Esophagus muscularis mucosa (tissue), 3 donors: ENCODE measurements at regions not wholly inside any gene's neighbourhood (a gene's known extent, or its start where the extent isn't known, plus 50 kb on each side); places are given as distances from the start of the nearest gene placed in this dataset.

Experiments
- POLR2A ChIP-seq: fragments of 450-650 bp; IDR thresholded peaks from one replicate; pipeline ENCODE4 v1.6.1; 2017; ENCODE audit warnings: antibody characterized with exemption, moderate library complexity, mild to moderate bottlenecking, low read depth
- POLR2AphosphoS5 ChIP-seq, 2 donors: sonication (generic); formaldehyde crosslinking; IDR thresholded peaks; one replicate each; pipeline ENCODE4 v1.6.1; 2017; ENCODE audit warnings: antibody characterized with exemption in 2 of 2
- TF ChIP-seq, protein P1 (sequence below), 3 experiments: fragments of 200-600 bp in 2 of 3; fragments of 450-650 bp in 1 of 3; sonication (generic) in 2 of 3; IDR thresholded peaks; one replicate each; pipeline ENCODE4 v1.5.1; 2017 to 2019; ENCODE audit warnings: antibody characterized with exemption in 3 of 3, mild to moderate bottlenecking in 2 of 3, moderate library complexity in 1 of 3

DNA sequence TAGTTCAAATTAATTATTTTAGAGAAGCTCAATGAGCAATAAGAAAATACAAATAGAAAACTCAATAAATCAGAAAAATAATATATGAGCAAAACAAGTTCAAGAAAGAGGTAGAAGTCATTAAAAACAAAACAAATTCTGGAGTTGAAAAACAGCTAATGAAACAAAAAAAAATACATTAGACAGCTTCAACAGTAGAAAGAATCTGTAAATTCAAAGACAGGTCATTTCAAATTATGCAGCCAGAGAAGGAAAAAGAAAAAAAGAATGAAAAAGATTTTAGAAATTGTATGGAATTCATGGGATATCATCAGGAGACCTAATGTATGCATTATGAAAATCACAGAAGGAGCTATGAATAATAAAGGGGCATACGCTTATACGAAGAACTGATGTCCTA lies 795.3 kb upstream of the ADGRB3 start:
- no peak for TF ChIP-seq POLR2AphosphoS5 (IDR thresholded peaks at IDR 0.05)
- TF ChIP-seq POLR2A: no peak
- TF ChIP-seq, protein P1, sequence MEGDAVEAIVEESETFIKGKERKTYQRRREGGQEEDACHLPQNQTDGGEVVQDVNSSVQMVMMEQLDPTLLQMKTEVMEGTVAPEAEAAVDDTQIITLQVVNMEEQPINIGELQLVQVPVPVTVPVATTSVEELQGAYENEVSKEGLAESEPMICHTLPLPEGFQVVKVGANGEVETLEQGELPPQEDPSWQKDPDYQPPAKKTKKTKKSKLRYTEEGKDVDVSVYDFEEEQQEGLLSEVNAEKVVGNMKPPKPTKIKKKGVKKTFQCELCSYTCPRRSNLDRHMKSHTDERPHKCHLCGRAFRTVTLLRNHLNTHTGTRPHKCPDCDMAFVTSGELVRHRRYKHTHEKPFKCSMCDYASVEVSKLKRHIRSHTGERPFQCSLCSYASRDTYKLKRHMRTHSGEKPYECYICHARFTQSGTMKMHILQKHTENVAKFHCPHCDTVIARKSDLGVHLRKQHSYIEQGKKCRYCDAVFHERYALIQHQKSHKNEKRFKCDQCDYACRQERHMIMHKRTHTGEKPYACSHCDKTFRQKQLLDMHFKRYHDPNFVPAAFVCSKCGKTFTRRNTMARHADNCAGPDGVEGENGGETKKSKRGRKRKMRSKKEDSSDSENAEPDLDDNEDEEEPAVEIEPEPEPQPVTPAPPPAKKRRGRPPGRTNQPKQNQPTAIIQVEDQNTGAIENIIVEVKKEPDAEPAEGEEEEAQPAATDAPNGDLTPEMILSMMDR (IDR thresholded peaks at IDR 0.05): no peak
